ENCODE measurements at regions not wholly inside any gene's neighbourhood (a gene's known extent, or its start where the extent isn't known, plus 50 kb on each side); places are given as distances from the start of the nearest gene placed in this dataset.

GRCh38 chr1:198825254-198825653, 186.4 kb downstream of the PTPRC start:
- FAIRE-seq (no peak), DNase-seq (ENCODE audit: low read depth, low spot score) (no peak), ATAC-seq (no peak)
- Histone ChIP-seq H3K4me2 (ENCODE audit: control insufficient read depth, insufficient read depth) (no peak overlapping the region), H3K79me2 (ENCODE audit: control insufficient read depth, insufficient read depth, low read length) (no peaks in the 10 kb centered on the region), H3K4me1 (ENCODE audit: control insufficient read depth, insufficient read depth, low read length) (no peaks in the 10 kb centered on the region), H3K27ac (ENCODE audit: control insufficient read depth, insufficient read depth) (no peak overlapping the region), H2AFZ (ENCODE audit: control insufficient read depth, low read depth, low read length) (no peak overlapping the region), H4K20me1 (ENCODE audit: control insufficient read depth, insufficient read depth) (no peaks in the 10 kb centered on the region), H3K9ac (ENCODE audit: control insufficient read depth, insufficient read depth, low read length) (no peak overlapping the region), H3K27me3 (replicated peaks in 1 of 2; ENCODE audit: control insufficient read depth in 2 of 2, insufficient read depth in 2 of 2, low read length in 1 of 2) (no peaks in the 10 kb centered on the region), H3K4me3 (no peak overlapping the region), H3K36me3 (ENCODE audit: control insufficient read depth in 2 of 2, insufficient read depth in 2 of 2, low read length in 1 of 2) (no peaks in the 10 kb centered on the region), H3K9me3 (replicated peaks; ENCODE audit: control insufficient read depth, insufficient read depth, low read length) (no peaks in the 10 kb centered on the region)
- in situ Hi-C loops (cut with MboI) (no loop called here), intact Hi-C loops (cut with micrococcal nuclease; ENCODE audit: unreplicated experiment) (no loop called here)
- 0% methylated on average over 1 of the region's 1 CpG for WGBS (ENCODE audit: insufficient coverage, insufficient replicate concordance, low lambda C conversion rate, missing lambda C conversion rate)
- POLR2A ChIA-PET, result interaction anchor here (1.1 kb wide), 1 partner anchor 25 kb away, joined by 3 read pairs; no protein-coding TSS in a partner anchor
- CTCF ChIA-PET, result interaction anchor here (0.5 to 3.2 kb wide), 6 partner anchors 9 to 418 kb away, joined by 3 to 13 read pairs (median 4); no protein-coding TSS in a partner anchor
- TF ChIP-seq GATAD2B (conservative IDR thresholded peaks at IDR 0.05; ENCODE audit: low read depth) (no peak), POU2F2 (IDR thresholded peaks at IDR 0.05; ENCODE audit: borderline replicate concordance, low read depth, low read length) (no peak), SMARCA5 (IDR thresholded peaks at IDR 0.05) (no peak)
- no TSS peak for BruUV-seq (replicated peaks)
- SMC1A ChIA-PET (ENCODE audit: uncharacterized antibody, unreplicated experiment), result interaction anchor here (0.5 to 3.2 kb wide), 12 partner anchors 9 to 418 kb away, joined by 3 to 9 read pairs (median 3); no protein-coding TSS in a partner anchor
- RAD21 ChIA-PET (ENCODE audit: unreplicated experiment), result interaction anchor here (0.9 kb wide), 1 partner anchor 23 kb away, joined by 3 read pairs; no protein-coding TSS in a partner anchor

- H3K36me3 ChIP-seq (ENCODE audit: control insufficient read depth in 2 of 2, insufficient read depth in 2 of 2, low read length in 1 of 2), result no peaks in the 10 kb centered on the region
- no peaks in the 10 kb centered on the region for H3K79me2 ChIP-seq (ENCODE audit: control insufficient read depth, insufficient read depth, low read length)
- ChIA-PET CTCF (interaction anchor here (1.0 to 1.9 kb wide), 2 partner anchors 18 to 414 kb away, joined by 3 to 7 read pairs; no protein-coding TSS in a partner anchor), RAD21 (ENCODE audit: unreplicated experiment) (no interaction called here), POLR2A (no interaction called here), SMC1A (ENCODE audit: uncharacterized antibody, unreplicated experiment) (interaction anchor here (0.7 to 1.4 kb wide), 3 partner anchors 42 to 413 kb away, joined by 3 to 5 read pairs (median 3); no protein-coding TSS in a partner anchor)
- WGBS (ENCODE audit: insufficient coverage, insufficient replicate concordance, low lambda C conversion rate, missing lambda C conversion rate), result 15% methylated on average over 2 of the region's 2 CpGs
- intact Hi-C loops (cut with micrococcal nuclease; ENCODE audit: unreplicated experiment) (no loop called here), in situ Hi-C loops (cut with MboI) (no loop called here)
- no peaks in the 10 kb centered on the region for H4K20me1 ChIP-seq (ENCODE audit: control insufficient read depth, insufficient read depth)
- H3K27me3 ChIP-seq (replicated peaks in 1 of 2; ENCODE audit: control insufficient read depth in 2 of 2, insufficient read depth in 2 of 2, low read length in 1 of 2), result no peaks in the 10 kb centered on the region
- no peaks in the 10 kb centered on the region for H3K9me3 ChIP-seq (replicated peaks; ENCODE audit: control insufficient read depth, insufficient read depth, low read length)
- ATAC-seq (no peak), DNase-seq (ENCODE audit: low read depth, low spot score) (no peak), FAIRE-seq (no peak)
- H3K4me2 ChIP-seq (ENCODE audit: control insufficient read depth, insufficient read depth), result no peak overlapping the region
- H3K4me3 ChIP-seq, result no peak overlapping the region
- H2AFZ ChIP-seq (ENCODE audit: control insufficient read depth, low read depth, low read length), result no peak overlapping the region
- no TSS peak for BruUV-seq (replicated peaks)
- H3K4me1 ChIP-seq (ENCODE audit: control insufficient read depth, insufficient read depth, low read length), result no peaks in the 10 kb centered on the region
- no peak overlapping the region for H3K27ac ChIP-seq (ENCODE audit: control insufficient read depth, insufficient read depth)
- H3K9ac ChIP-seq (ENCODE audit: control insufficient read depth, insufficient read depth, low read length), result no peak overlapping the region
- TF ChIP-seq MEF2B (IDR thresholded peaks at IDR 0.05; ENCODE audit: partially characterized antibody, poor library complexity, severe bottlenecking) (no peak), IRF4 (IDR thresholded peaks at IDR 0.05; ENCODE audit: low read depth, low read length) (no peak), CREM (IDR thresholded peaks at IDR 0.05; ENCODE audit: low read depth) (no peak), POLR2AphosphoS5 (IDR thresholded peaks at IDR 0.05; ENCODE audit: low read length) (no peak), PAX5 (IDR thresholded peaks at IDR 0.05; ENCODE audit: borderline replicate concordance, low read depth, low read length) (no peak), YY1 (IDR thresholded peaks at IDR 0.05; ENCODE audit: low read depth, low read length) (no peak), EZH2 (IDR thresholded peaks at IDR 0.05; ENCODE audit: borderline replicate concordance, control insufficient read depth, low read depth, low read length) (no peak), BHLHE40 (IDR thresholded peaks at IDR 0.05; ENCODE audit: borderline replicate concordance in 1 of 2, low read depth in 2 of 2, low read length in 1 of 2) (no peak), ESRRA (IDR thresholded peaks at IDR 0.05; ENCODE audit: low read length) (no peak), SMAD1 (IDR thresholded peaks at IDR 0.05; ENCODE audit: low read depth, partially characterized antibody) (no peak), ZBTB40 (IDR thresholded peaks at IDR 0.05; ENCODE audit: borderline replicate concordance) (no peak)
Measured at GRCh38 chr1:198829356-198829755, 190.5 kb downstream of the PTPRC start.
